Endothelial cell of umbilical vein (primary cell): ENCODE measurements at regions not wholly inside any gene's neighbourhood (a gene's known extent, or its start where the extent isn't known, plus 50 kb on each side); places are given as distances from the start of the nearest gene placed in this dataset.

Experiments
- BruUV-seq: library from RNA; stranded (reverse); fragments of 400-500 nt; replicated peaks from 2 replicates; lab custom pipeline; 2021; lab: Mats Ljungman, UMichigan
- CTCF ChIA-PET: fragments of 300-600, 350-600 bp; sonication (Branson Sonifier 250); formaldehyde crosslinking; loops from one replicate; lab custom pipeline; 2021; ENCODE audit warnings: antibody characterized with exemption, inconsistent platforms; lab: Charles Lee
- POLR2A ChIA-PET: fragments of 300-600, 350-600 bp; sonication (Branson Sonifier 250); formaldehyde crosslinking; loops from one replicate; lab custom pipeline; 2021; ENCODE audit warnings: antibody characterized with exemption, inconsistent platforms; lab: Charles Lee
- DNase-seq: peaks from one replicate; pipeline ENCODE4 v3.0.0-alpha.2; 2011; ENCODE audit warnings: low read depth, low spot score
- FAIRE-seq: peaks from 2 replicates; lab custom pipeline; 2011; peaks lifted over from hg19 to GRCh38; lab: Jason Lieb, UNC
- H2AFZ ChIP-seq: 2 replicates; pipeline ENCODE4 v1.6.0; 2012; ENCODE audit warnings: low read depth, low read length, control low read depth, inconsistent platforms
- H3K27ac ChIP-seq: 2 replicates; pipeline ENCODE4 v1.5.1; 2011; ENCODE audit warnings: low read depth, mild to moderate bottlenecking, control low read depth, low read length, moderate library complexity; ENCODE audit not compliant: insufficient read depth
- H3K27me3 ChIP-seq, 2 experiments: 2 replicates each; pipeline versions ENCODE4 v1.6.0 to v1.6.1; 2011; ENCODE audit warnings: low read length in 2 of 2, mixed read lengths in 1 of 2; ENCODE audit not compliant: control insufficient read depth in 2 of 2, insufficient read depth in 2 of 2
- H3K36me3 ChIP-seq, 2 experiments: 2 replicates in 1 of 2; 3 replicates in 1 of 2; pipeline ENCODE4 v1.5.1; 2011; ENCODE audit warnings: low read length in 2 of 2, mild to moderate bottlenecking in 1 of 2, moderate library complexity in 1 of 2; ENCODE audit not compliant: control insufficient read depth in 2 of 2, insufficient read depth in 2 of 2; ENCODE audit errors: extremely low read depth in 1 of 2
- H3K4me1 ChIP-seq: 3 replicates; pipeline ENCODE4 v1.5.1; 2011; ENCODE audit warnings: mild to moderate bottlenecking, low read length; ENCODE audit not compliant: control insufficient read depth, insufficient read depth; ENCODE audit errors: extremely low read depth
- H3K4me2 ChIP-seq: 2 replicates; pipeline ENCODE4 v1.6.1; 2011; ENCODE audit warnings: low read length, control low read depth, mixed read lengths; ENCODE audit not compliant: insufficient read depth
- H3K4me3 ChIP-seq, 3 experiments: fragments of 200-600 bp in 1 of 3; sonication (generic), shearing (Covaris generic) in 1 of 3; replicated peaks in 1 of 3; 2 replicates each; pipeline ENCODE4 v1.5.1; 2011 to 2016; ENCODE audit warnings: control low read depth in 3 of 3, low read length in 3 of 3, mild to moderate bottlenecking in 2 of 3, inconsistent platforms in 1 of 3, low read depth in 1 of 3, moderate library complexity in 1 of 3; ENCODE audit not compliant: insufficient read depth in 1 of 3
- H3K79me2 ChIP-seq: 2 replicates; pipeline ENCODE4 v1.6.0; 2012; ENCODE audit warnings: low read length, inconsistent platforms; ENCODE audit not compliant: control insufficient read depth, insufficient read depth
- H3K9ac ChIP-seq: replicated peaks from 2 replicates; pipeline ENCODE3; 2011; ENCODE audit warnings: low read length, control low read depth; ENCODE audit not compliant: insufficient read depth; ENCODE audit errors: extremely low read depth
- H3K9me1 ChIP-seq: replicated peaks from 3 replicates; pipeline ENCODE4 v1.6.0; 2011; ENCODE audit warnings: mild to moderate bottlenecking, low read length; ENCODE audit not compliant: control insufficient read depth, insufficient read depth; ENCODE audit errors: extremely low read depth
- H3K9me3 ChIP-seq: replicated peaks from 2 replicates; pipeline ENCODE4 v1.5.1; 2012; ENCODE audit warnings: low read length, inconsistent platforms; ENCODE audit not compliant: control insufficient read depth, insufficient read depth
- H4K20me1 ChIP-seq: replicated peaks from 2 replicates; pipeline ENCODE3; 2011; ENCODE audit warnings: mild to moderate bottlenecking, low read length; ENCODE audit not compliant: control insufficient read depth, insufficient read depth; ENCODE audit errors: extremely low read depth
- EZH2 ChIP-seq: IDR thresholded peaks from 2 replicates; pipeline ENCODE4 v1.6.1; 2012; ENCODE audit warnings: borderline replicate concordance, low read depth, mild to moderate bottlenecking, moderate library complexity, low read length, inconsistent platforms; ENCODE audit not compliant: severe bottlenecking
- GATA2 ChIP-seq: IDR thresholded peaks from 2 replicates; pipeline ENCODE4 v1.7.0; 2011; ENCODE audit warnings: low read depth, mild to moderate bottlenecking, moderate library complexity, mixed read lengths, low read length; ENCODE audit not compliant: insufficient read length, insufficient read depth
- JUN ChIP-seq: IDR thresholded peaks from 2 replicates; pipeline ENCODE4 v1.6.1; 2011; ENCODE audit warnings: borderline replicate concordance, low read depth; ENCODE audit not compliant: insufficient read length, insufficient read depth
- MYC ChIP-seq: IDR thresholded peaks from one replicate; pipeline ENCODE4 v1.6.1; 2011; ENCODE audit warnings: mild to moderate bottlenecking, low read depth, low read length
- POLR2AphosphoS5 ChIP-seq: IDR thresholded peaks from 2 replicates; pipeline ENCODE4 v1.6.1; 2012; ENCODE audit warnings: low read depth, mild to moderate bottlenecking, control low read depth, low read length, moderate library complexity; ENCODE audit not compliant: insufficient read depth
- dilution Hi-C: fragments of 300-500 bp; cut with MboI; formaldehyde crosslinking; loops from one replicate; pipeline ENCODE4 v1.15.0; 2019; ENCODE audit warnings: low sequenced_read_pairs; ENCODE audit not compliant: extremely low pct_ligation_motif_present
- intact Hi-C: fragments of 100-400 bp; cut with micrococcal nuclease; formaldehyde crosslinking; loops from one replicate; pipeline ENCODE4 v1.10.0; 2022
- TF ChIP-seq, protein P1 (sequence below), 2 donors: IDR thresholded peaks; 1 replicate in 1 of 2; 2 replicates in 1 of 2; pipeline ENCODE4 v1.5.1; 2011; ENCODE audit warnings: low read length in 2 of 2, mild to moderate bottlenecking in 2 of 2, moderate library complexity in 2 of 2, control low read depth in 1 of 2, inconsistent platforms in 1 of 2, low read depth in 1 of 2; ENCODE audit not compliant: insufficient read depth in 1 of 2; ENCODE audit errors: extremely low read depth in 1 of 2
- TF ChIP-seq, protein P2 (sequence below): IDR thresholded peaks from 2 replicates; pipeline ENCODE4 v1.6.1; 2011; ENCODE audit not compliant: insufficient read depth, insufficient read length

DNA sequence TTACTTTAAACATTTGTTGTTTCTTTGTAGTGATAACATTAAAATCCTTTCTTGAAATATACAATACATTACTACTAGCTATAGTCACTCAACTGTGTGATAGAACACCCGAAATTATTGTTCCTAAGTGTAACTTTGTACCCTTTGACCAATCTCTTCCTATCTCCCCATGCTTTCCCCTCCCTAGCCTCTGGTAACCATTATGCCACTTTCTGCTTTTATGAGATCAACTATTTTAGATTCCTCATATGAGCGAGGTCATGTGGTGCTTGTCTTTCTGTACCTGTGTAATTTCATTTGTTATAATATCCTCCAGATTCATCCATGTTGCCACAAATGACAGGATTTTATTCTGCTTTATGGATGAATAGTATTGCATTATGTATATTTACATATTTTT is 629.0 kb downstream of the USP25 start:
- dilution Hi-C loops = no loop called here
- Histone ChIP-seq H3K9me3 (no peaks in the 10 kb centered on the region), H3K36me3 (no peaks in the 10 kb centered on the region), H3K4me2 (no peak overlapping the region), H3K27me3 (no peaks in the 10 kb centered on the region), H3K4me3 (no peak overlapping the region), H3K9ac (no peak overlapping the region), H3K27ac (no peak overlapping the region), H3K79me2 (no peaks in the 10 kb centered on the region), H3K4me1 (no peaks in the 10 kb centered on the region), H2AFZ (no peak overlapping the region), H3K9me1 (no peaks in the 10 kb centered on the region), H4K20me1 (no peaks in the 10 kb centered on the region)
- DNase-seq (no peak), FAIRE-seq (no peak)
- POLR2A ChIA-PET = no interaction called here
- intact Hi-C loops = no loop called here
- CTCF ChIA-PET = no interaction called here
- no peak for TF ChIP-seq EZH2
- no TSS peak for BruUV-seq

DNA sequence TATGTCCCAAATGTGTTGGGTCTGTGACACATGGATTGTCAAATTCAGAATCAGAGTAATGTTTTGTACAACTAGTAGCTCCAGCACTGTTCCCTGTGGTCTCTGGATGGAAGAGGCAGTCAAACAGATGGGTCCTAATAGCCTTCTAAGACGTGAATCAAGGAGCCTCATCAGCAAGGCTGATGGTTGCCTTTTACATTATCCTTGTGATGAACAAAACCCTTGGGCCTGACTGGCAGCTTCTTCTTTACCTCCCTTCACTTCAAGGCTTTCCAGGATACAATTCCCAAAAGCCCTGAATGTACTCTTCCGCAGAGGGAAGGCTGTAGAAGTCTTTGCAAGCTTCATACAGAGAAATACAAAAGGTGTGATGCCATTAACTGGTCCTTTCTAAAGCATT is 633.3 kb downstream of the USP25 start:
- H4K20me1 ChIP-seq = no peaks in the 10 kb centered on the region
- no peaks in the 10 kb centered on the region for H3K9me3 ChIP-seq
- TF ChIP-seq POLR2AphosphoS5 (no peak), JUN (no peak), GATA2 (no peak), EZH2 (no peak), MYC (no peak)
- TF ChIP-seq, protein P1, sequence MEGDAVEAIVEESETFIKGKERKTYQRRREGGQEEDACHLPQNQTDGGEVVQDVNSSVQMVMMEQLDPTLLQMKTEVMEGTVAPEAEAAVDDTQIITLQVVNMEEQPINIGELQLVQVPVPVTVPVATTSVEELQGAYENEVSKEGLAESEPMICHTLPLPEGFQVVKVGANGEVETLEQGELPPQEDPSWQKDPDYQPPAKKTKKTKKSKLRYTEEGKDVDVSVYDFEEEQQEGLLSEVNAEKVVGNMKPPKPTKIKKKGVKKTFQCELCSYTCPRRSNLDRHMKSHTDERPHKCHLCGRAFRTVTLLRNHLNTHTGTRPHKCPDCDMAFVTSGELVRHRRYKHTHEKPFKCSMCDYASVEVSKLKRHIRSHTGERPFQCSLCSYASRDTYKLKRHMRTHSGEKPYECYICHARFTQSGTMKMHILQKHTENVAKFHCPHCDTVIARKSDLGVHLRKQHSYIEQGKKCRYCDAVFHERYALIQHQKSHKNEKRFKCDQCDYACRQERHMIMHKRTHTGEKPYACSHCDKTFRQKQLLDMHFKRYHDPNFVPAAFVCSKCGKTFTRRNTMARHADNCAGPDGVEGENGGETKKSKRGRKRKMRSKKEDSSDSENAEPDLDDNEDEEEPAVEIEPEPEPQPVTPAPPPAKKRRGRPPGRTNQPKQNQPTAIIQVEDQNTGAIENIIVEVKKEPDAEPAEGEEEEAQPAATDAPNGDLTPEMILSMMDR (IDR thresholded peaks at IDR 0.05; ENCODE audit: extremely low read depth in 1 of 2, insufficient read depth in 1 of 2, low read depth in 1 of 2, low read length in 2 of 2) = no peak
- TF ChIP-seq, protein P2, sequence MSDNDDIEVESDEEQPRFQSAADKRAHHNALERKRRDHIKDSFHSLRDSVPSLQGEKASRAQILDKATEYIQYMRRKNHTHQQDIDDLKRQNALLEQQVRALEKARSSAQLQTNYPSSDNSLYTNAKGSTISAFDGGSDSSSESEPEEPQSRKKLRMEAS = no peak
- H3K27ac ChIP-seq = no peak overlapping the region
- no peaks in the 10 kb centered on the region for H3K9me1 ChIP-seq
- CTCF ChIA-PET = interaction anchor here (1.0 to 1.3 kb wide), 4 partner anchors 16 to 169 kb away, joined by 3 read pairs; no protein-coding TSS in a partner anchor
- H3K4me3 ChIP-seq = no peak overlapping the region
- no peak overlapping the region for H3K9ac ChIP-seq
- dilution Hi-C loops = no loop called here
- H2AFZ ChIP-seq = no peak overlapping the region
- DNase-seq (no peak), FAIRE-seq (no peak)
- POLR2A ChIA-PET = no interaction called here
- BruUV-seq = no TSS peak
- no peaks in the 10 kb centered on the region for H3K27me3 ChIP-seq
- H3K4me2 ChIP-seq = no peak overlapping the region
- no peaks in the 10 kb centered on the region for H3K36me3 ChIP-seq
- intact Hi-C loops = no loop called here
- no peaks in the 10 kb centered on the region for H3K4me1 ChIP-seq
- H3K79me2 ChIP-seq = no peaks in the 10 kb centered on the region
